HG03039 (cell line): ENCODE measurements at regions not wholly inside any gene's neighbourhood (a gene's known extent, or its start where the extent isn't known, plus 50 kb on each side); places are given as distances from the start of the nearest gene placed in this dataset.

ENCODE experiments used
- ATAC-seq: cut with Tn5 transposase; IDR thresholded peaks from one replicate; pipeline ENCODE4 v1.9.1; 2021; ENCODE audit warnings: mild to moderate bottlenecking, moderate library complexity; ENCODE audit not compliant: unreplicated experiment

DNA sequence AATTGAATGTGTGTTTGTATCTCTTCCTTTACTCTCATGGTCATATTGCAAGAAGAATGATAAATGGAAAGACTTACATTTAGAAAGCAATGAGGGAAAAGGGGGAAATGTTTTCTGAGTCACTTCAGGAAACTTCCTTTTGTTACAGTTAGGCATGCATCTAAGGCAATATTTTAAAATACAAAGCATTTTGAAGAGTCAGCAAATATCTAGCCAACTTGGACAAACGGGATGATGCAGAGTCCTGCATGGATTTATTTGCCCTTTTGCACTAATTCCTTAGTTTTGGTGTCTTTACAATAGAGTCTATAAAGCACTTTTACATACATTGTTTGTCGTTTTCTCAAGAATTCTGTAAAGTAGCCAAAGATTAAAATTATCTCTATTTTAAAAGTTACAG is 286.2 kb upstream of the UBE2E2 start:
- no peak for ATAC-seq

GRCh38 chr3:22920006-22920405 is 283.1 kb upstream of the UBE2E2 start:
- ATAC-seq, result no peak

- no peak for ATAC-seq
These were observed 280.8 kb upstream of the UBE2E2 start for GRCh38 chr3:22922317-22922716.

- no peak for ATAC-seq
These were observed 279.4 kb upstream of the UBE2E2 start for GRCh38 chr3:22923711-22924110.

GRCh38 chr3:22928216-22929110 is 274.7 kb upstream of the UBE2E2 start:
- no peak for ATAC-seq

GRCh38 chr3:22933051-22933840 is 269.9 kb upstream of the UBE2E2 start:
- ATAC-seq, result no peak

DNA sequence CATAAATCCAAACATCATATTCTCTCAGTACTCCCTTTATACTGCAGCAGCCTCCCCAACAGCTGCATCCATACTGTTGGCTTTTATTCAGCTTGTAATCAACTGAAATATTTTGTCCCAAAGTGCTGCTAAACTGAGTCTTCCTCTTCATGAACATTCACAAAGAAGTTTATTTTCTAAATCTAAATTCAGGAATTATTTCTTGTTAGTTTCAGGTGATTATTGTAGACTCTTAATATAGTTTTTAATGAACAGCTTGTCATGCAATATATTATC is 269.3 kb upstream of the UBE2E2 start:
- ATAC-seq, result no peak

DNA sequence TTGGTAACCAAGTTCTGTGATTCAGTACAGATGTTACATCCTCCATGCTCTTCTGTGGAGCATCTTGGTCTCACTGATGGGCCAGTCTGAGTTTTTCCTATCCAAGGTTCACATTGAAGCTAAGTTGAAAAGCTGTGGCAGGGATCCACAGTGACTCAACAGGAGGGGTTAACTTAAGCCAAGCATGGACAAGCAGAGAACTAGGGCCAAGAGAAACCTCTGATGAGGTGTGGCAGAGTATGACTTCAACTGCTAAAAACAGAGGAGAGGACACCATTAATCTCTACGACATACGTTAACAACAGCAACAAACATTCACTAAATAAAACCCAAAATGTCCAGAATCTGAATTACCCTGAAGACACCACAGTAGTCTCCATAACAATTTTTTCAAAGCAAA is 268.1 kb upstream of the UBE2E2 start:
- ATAC-seq, result no peak

DNA sequence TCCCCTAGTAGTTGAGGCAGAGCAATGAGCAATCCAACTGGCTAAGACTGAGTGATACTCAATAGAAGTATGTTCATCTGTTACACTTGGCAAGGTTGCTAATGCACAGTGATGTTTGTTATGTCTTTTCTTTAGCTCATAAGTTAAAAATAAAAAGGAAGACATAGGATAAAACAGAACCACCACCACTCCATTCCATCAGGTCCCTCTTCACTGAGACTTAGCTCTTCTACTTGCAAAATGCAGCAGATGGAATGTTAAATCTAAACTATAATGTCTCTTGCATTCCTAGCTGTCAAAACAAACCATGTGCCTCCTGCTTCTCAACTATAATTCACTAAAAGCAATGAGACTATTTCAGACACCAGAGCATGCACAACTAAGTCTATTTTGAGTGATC is 265.6 kb upstream of the UBE2E2 start:
- ATAC-seq, result no peak

GRCh38 chr3:22938739-22939138 is 264.4 kb upstream of the UBE2E2 start:
- no peak for ATAC-seq

GRCh38 chr3:22939349-22939748 is 263.8 kb upstream of the UBE2E2 start:
- ATAC-seq, result no peak

GRCh38 chr3:22940285-22940684 is 262.8 kb upstream of the UBE2E2 start:
- no peak for ATAC-seq

DNA sequence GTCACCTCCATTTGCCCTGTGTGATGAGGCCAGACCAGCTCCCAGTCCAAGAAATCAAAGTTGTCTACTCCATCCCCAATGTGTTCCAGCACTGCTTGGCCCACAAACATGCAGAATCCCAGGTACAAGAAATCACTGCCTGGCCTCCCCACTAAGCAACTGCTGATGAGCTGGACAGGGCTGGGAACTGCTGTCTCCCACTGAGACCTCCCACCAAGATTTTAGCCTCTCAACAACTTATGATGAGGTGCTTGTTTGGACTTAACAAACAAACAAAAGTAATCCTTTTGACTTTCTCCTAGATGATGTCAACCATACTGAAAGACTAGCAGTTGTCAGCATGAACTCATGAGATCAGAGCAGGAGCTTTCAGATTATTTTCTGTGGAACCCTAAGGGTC is 260.1 kb upstream of the UBE2E2 start:
- ATAC-seq, result no peak

- ATAC-seq, result no peak
These were observed 255.3 kb upstream of the UBE2E2 start for GRCh38 chr3:22947851-22948250.

DNA sequence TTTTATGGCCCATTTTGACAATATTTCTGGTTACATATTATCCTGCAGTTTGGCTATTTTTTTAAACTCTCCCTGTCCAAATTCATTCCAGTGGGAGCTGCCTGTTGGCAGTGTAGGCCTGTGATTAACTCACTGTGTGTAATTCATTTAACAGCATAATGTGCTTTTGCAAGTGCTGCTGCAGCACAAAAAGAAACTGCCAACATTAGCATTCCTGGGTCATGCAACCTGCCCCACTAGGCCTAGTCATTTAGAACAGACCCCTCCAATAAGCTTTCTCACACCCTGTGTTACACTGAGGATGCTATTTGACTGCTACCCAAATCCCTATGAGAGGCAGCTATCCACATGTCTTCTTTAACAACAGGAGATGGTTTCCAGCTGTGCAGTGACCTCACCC is 251.2 kb upstream of the UBE2E2 start:
- ATAC-seq, result no peak

DNA sequence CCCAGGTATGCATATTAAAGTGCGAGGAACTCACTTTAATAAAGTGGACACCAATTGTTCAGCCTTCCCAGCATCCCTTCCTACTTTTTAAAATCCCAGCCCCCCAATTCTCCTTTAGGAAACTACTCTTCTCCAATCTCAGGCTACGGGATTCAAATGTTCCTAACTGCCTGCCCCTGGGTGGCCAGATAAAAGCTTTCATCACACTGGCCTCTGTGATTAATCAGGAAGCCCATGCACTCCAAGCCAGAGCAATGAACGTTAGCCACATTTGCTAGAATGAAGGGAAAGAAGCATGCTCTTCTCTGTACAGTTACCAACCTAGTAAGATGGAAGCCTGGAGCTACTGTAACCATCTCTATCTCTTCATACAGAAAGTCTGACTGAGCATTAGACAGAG is 250.3 kb upstream of the UBE2E2 start:
- ATAC-seq, result no peak

- peak; percentile 91 for ATAC-seq
These were observed 243.5 kb upstream of the UBE2E2 start for GRCh38 chr3:22959593-22959992.

GRCh38 chr3:22960105-22960984 is 242.8 kb upstream of the UBE2E2 start:
- peak; percentile 36 for ATAC-seq

DNA sequence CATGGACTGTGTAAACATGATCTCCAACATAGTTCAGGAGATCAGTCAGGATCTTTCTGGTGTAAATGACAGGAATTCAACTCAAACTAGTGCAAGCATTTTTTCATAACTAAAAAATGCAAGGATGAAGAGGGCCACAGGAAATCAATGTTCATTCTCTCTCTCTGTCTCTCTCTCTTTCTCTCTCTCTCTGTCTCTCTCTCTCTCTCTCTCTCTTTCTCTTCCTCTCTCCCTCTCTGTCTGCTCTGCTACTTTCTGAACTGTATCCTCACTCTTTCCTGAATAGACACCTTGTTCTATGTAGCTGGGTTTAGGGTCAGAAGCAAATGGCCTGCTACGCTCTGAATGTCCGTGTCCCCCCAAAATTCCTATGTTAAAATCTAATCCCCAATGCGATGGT is 240.9 kb upstream of the UBE2E2 start:
- no peak for ATAC-seq

- no peak for ATAC-seq
These were observed 236.8 kb upstream of the UBE2E2 start for GRCh38 chr3:22966349-22966748.

- no peak for ATAC-seq
These were observed 233.9 kb upstream of the UBE2E2 start for GRCh38 chr3:22969276-22969675.
